OCI-LY7 (cell line): ENCODE measurements at regions not wholly inside any gene's neighbourhood (a gene's known extent, or its start where the extent isn't known, plus 50 kb on each side); places are given as distances from the start of the nearest gene placed in this dataset.

ENCODE experiments used
- EZH2phosphoT487 ChIP-seq: fragments of 200-600 bp; sonication (generic); IDR thresholded peaks from 2 replicates; pipeline ENCODE4 v1.6.1; 2018; ENCODE audit warnings: low read depth, borderline replicate concordance, mild to moderate bottlenecking, mixed run types, antibody characterized with exemption, low read length, moderate library complexity, mixed read lengths
- TF ChIP-seq, protein P1 (sequence below): fragments of 200-600 bp; sonication (generic); conservative IDR thresholded peaks from 2 replicates; pipeline ENCODE4 v1.5.1; 2014; ENCODE audit warnings: mild to moderate bottlenecking, antibody characterized with exemption, low read length, moderate library complexity, mixed read lengths

DNA sequence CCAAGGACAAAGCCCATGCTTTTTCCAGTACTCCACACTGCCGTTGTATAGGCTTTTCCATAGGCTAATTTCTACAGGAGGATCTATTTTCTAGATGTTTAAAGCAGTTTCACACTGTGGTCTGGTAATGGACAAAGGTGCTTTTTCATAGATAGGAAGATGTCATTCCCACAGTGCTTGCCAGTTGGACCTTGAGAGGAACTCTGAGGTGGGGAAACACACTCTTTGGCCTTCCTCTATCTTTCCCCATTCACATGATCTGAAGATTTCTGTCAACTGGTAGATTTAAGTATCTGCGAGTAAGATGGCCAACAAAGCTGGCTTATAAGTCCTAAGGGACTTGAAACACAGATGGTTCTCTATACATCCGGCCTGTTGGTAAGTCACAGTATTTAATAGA, 477.3 kb downstream of the UTRN start:
- TF ChIP-seq, protein P1, sequence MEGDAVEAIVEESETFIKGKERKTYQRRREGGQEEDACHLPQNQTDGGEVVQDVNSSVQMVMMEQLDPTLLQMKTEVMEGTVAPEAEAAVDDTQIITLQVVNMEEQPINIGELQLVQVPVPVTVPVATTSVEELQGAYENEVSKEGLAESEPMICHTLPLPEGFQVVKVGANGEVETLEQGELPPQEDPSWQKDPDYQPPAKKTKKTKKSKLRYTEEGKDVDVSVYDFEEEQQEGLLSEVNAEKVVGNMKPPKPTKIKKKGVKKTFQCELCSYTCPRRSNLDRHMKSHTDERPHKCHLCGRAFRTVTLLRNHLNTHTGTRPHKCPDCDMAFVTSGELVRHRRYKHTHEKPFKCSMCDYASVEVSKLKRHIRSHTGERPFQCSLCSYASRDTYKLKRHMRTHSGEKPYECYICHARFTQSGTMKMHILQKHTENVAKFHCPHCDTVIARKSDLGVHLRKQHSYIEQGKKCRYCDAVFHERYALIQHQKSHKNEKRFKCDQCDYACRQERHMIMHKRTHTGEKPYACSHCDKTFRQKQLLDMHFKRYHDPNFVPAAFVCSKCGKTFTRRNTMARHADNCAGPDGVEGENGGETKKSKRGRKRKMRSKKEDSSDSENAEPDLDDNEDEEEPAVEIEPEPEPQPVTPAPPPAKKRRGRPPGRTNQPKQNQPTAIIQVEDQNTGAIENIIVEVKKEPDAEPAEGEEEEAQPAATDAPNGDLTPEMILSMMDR, result no peak
- TF ChIP-seq EZH2phosphoT487, result no peak
